ENCODE measurements at regions not wholly inside any gene's neighbourhood (a gene's known extent, or its start where the extent isn't known, plus 50 kb on each side); places are given as distances from the start of the nearest gene placed in this dataset.

GRCh38 chr20:22920898-22921297 is 114.2 kb upstream of the SSTR4 start:
- TF ChIP-seq ZNF384 (IDR thresholded peaks at IDR 0.05) (no peak), SUZ12 (IDR thresholded peaks at IDR 0.05) (no peak), BHLHE40 (IDR thresholded peaks at IDR 0.05; ENCODE audit: borderline replicate concordance) (no peak), ELF4 (IDR thresholded peaks at IDR 0.05) (no peak), SP1 (IDR thresholded peaks at IDR 0.05) (no peak), TARDBP (IDR thresholded peaks at IDR 0.05) (no peak), NFRKB (IDR thresholded peaks at IDR 0.05) (no peak), FOXK2 (IDR thresholded peaks at IDR 0.05) (no peak)

Measured in HEK293T (cell line).